ENCODE measurements at regions not wholly inside any gene's neighbourhood (a gene's known extent, or its start where the extent isn't known, plus 50 kb on each side); places are given as distances from the start of the nearest gene placed in this dataset.
"Not testable (repeated sequence)": the region's sequence is repeated elsewhere in the genome, so short reads cannot be mapped to it uniquely, and the experiment has no call there.

DNA sequence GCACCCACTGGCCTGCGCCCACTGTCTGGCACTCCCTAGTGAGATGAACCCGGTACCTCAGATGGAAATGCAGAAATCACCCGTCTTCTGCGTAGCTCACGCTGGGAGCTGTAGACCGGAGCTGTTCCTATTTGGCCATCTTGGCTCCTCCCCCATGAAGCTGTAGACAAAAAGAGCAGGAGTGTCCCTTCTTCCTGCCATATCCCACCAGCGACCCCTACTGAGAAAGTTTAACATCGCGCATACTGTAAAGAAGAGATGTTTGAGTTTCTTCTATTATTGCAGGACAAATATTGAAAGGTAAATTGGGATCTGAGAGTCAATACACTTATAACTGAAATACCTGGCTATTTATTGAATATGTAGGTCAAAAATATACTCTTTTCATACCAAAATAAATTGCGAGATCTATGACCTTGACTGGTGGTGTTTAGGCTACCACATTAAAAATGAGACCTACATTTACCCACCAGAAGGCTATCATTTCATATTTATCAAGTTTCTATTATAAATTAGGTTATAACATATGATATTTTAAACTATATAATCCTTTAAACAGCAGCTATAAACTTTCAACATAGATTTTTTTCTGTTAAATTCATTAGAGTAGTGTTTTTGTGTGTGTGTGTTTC is 586.3 kb downstream of the HTR1B start:
- no peaks in the 10 kb centered on the region for H3K9me3 Mint-ChIP-seq (ENCODE audit: low read depth, unreplicated experiment)
- BruUV-seq (replicated peaks), result no TSS peak
- no peak overlapping the region for H3K27ac Mint-ChIP-seq (ENCODE audit: unreplicated experiment)
- intact Hi-C loops (cut with micrococcal nuclease; ENCODE audit: unreplicated experiment), result loop anchor here (1.0 to 5.0 kb wide), 3 partner anchors 195 to 945 kb away; no protein-coding TSS in a partner anchor
- peak overlapping the region; percentile 72 for H3K4me3 Mint-ChIP-seq (ENCODE audit: low read depth, unreplicated experiment)
- no peaks in the 10 kb centered on the region for H3K27me3 Mint-ChIP-seq (ENCODE audit: unreplicated experiment)
- H3K36me3 Mint-ChIP-seq (ENCODE audit: insufficient read depth, unreplicated experiment), result peaks cover 7% of the 10 kb centered on the region
- TF ChIP-seq, protein P1, sequence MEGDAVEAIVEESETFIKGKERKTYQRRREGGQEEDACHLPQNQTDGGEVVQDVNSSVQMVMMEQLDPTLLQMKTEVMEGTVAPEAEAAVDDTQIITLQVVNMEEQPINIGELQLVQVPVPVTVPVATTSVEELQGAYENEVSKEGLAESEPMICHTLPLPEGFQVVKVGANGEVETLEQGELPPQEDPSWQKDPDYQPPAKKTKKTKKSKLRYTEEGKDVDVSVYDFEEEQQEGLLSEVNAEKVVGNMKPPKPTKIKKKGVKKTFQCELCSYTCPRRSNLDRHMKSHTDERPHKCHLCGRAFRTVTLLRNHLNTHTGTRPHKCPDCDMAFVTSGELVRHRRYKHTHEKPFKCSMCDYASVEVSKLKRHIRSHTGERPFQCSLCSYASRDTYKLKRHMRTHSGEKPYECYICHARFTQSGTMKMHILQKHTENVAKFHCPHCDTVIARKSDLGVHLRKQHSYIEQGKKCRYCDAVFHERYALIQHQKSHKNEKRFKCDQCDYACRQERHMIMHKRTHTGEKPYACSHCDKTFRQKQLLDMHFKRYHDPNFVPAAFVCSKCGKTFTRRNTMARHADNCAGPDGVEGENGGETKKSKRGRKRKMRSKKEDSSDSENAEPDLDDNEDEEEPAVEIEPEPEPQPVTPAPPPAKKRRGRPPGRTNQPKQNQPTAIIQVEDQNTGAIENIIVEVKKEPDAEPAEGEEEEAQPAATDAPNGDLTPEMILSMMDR (IDR thresholded peaks at IDR 0.05; ENCODE audit: unreplicated experiment), result peak; percentile 69
- peak; percentile 85 for DNase-seq
- CTCF ChIA-PET, result interaction anchor here (1.4 kb wide), 1 partner anchor 195 kb away, joined by 4 read pairs; no protein-coding TSS in a partner anchor
- no peaks in the 10 kb centered on the region for H3K4me1 Mint-ChIP-seq (ENCODE audit: low read depth, unreplicated experiment)

DNA sequence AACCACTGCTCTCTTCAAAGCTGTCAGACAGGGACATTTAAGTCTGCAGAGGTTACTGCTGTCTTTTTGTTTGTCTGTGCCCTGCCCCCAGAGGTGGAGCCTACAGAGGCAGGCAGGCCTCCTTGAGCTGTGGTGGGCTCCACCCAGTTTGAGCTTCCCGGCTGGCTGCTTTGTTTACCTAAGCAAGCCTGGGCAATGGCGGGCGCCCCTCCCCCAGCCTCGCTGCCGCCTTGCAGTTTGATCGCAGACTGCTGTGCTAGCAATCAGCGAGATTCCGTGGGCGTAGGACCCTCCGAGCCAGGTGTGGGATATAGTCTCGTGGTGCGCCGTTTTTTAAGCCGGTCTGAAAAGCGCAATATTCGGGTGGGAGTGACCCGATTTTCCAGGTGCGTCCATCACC is 586.9 kb downstream of the HTR1B start:
- intact Hi-C loops (cut with micrococcal nuclease; ENCODE audit: unreplicated experiment), result loop anchor here (5.0 kb wide), 2 partner anchors 581 to 944 kb away; no protein-coding TSS in a partner anchor
- H3K4me1 Mint-ChIP-seq (ENCODE audit: low read depth, unreplicated experiment); H3K27me3 Mint-ChIP-seq (ENCODE audit: unreplicated experiment); H3K9me3 Mint-ChIP-seq (ENCODE audit: low read depth, unreplicated experiment); H3K27ac Mint-ChIP-seq (ENCODE audit: unreplicated experiment); H3K36me3 Mint-ChIP-seq (ENCODE audit: insufficient read depth, unreplicated experiment): not testable (repeated sequence)
- DNase-seq, result peak; percentile 31
- CTCF ChIA-PET, result interaction anchor here (1.4 kb wide), 1 partner anchor 194 kb away, joined by 4 read pairs; no protein-coding TSS in a partner anchor
- BruUV-seq (replicated peaks), result TSS peak; percentile 57
- peak overlapping the region; percentile 72 for H3K4me3 Mint-ChIP-seq (ENCODE audit: low read depth, unreplicated experiment)

DNA sequence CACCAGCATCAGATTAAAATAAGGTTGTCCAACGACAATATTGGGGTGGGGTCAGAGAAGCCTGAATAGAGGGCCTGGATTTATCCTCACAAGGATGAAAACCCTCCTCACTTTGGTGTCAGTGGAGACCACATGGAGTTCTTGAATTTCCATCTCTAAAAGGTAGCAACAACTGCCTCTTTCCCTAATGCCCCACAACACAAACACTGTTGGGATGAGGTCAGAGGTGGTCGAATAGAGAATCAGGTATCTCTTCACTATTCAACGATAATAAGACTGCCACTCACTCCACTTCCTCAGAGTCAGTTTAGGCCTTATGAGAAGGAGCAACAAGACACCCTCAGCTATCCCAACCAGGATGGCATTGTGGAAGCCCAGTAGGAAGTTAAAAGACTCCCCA is 596.1 kb downstream of the HTR1B start:
- Mint-ChIP-seq H3K9me3 (ENCODE audit: low read depth, unreplicated experiment) (no peaks in the 10 kb centered on the region), H3K36me3 (ENCODE audit: insufficient read depth, unreplicated experiment) (no peaks in the 10 kb centered on the region), H3K27ac (ENCODE audit: unreplicated experiment) (no peak overlapping the region), H3K4me3 (ENCODE audit: low read depth, unreplicated experiment) (no peak overlapping the region), H3K27me3 (ENCODE audit: unreplicated experiment) (no peaks in the 10 kb centered on the region), H3K4me1 (ENCODE audit: low read depth, unreplicated experiment) (no peaks in the 10 kb centered on the region)
- no peak for DNase-seq
- no TSS peak for BruUV-seq (replicated peaks)
- intact Hi-C loops (cut with micrococcal nuclease; ENCODE audit: unreplicated experiment), result no loop called here
- CTCF ChIA-PET, result no interaction called here
- TF ChIP-seq, protein P1 (IDR thresholded peaks at IDR 0.05; ENCODE audit: unreplicated experiment), result no peak

DNA sequence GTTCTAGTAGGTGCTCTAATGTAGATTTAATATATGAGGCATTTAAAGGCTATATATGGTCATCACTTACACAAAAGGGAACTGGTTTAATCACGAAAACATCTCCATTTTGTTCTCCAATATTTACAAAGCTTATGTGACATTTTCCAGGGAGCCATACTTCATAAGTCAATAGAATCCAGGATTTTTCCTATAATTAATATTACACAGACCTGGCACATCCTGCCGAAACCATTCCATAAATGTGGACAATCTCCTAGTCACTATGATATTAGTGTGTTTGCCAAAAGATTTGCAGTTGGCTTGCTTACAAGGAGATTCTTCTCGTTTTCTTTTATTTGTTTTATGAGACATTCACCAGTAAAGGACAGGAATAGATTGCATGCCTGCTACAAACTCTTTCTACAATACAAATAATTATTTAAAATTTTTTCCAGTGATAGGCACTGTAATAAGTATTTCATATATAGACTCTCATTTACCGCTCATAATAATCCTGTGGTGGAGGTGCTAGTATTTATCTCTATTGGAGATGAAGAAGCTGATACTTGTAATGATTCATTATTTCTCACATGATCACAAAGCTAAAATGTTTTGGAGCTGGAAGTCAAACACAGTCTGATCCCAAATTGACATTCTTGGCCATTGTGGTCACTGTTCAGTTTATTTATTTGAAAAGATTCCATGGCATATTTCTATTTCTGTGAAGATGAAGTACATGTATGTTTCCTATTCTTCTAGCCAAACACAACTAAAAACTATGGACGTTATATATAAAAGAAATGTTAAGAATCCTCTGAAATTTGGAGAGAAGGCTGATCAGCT is 597.0 kb downstream of the HTR1B start:
- no peaks in the 10 kb centered on the region for H3K36me3 Mint-ChIP-seq (ENCODE audit: insufficient read depth, unreplicated experiment)
- no peak overlapping the region for H3K4me3 Mint-ChIP-seq (ENCODE audit: low read depth, unreplicated experiment)
- intact Hi-C loops (cut with micrococcal nuclease; ENCODE audit: unreplicated experiment), result no loop called here
- CTCF ChIA-PET, result no interaction called here
- DNase-seq, result no peak
- H3K9me3 Mint-ChIP-seq (ENCODE audit: low read depth, unreplicated experiment), result no peaks in the 10 kb centered on the region
- H3K27ac Mint-ChIP-seq (ENCODE audit: unreplicated experiment), result no peak overlapping the region
- H3K4me1 Mint-ChIP-seq (ENCODE audit: low read depth, unreplicated experiment), result no peaks in the 10 kb centered on the region
- BruUV-seq (replicated peaks), result no TSS peak
- no peaks in the 10 kb centered on the region for H3K27me3 Mint-ChIP-seq (ENCODE audit: unreplicated experiment)
- TF ChIP-seq, protein P1 (IDR thresholded peaks at IDR 0.05; ENCODE audit: unreplicated experiment), result no peak

All from Calu3 (cell line).